ENCODE measurements at regions not wholly inside any gene's neighbourhood (a gene's known extent, or its start where the extent isn't known, plus 50 kb on each side); places are given as distances from the start of the nearest gene placed in this dataset.

DNA sequence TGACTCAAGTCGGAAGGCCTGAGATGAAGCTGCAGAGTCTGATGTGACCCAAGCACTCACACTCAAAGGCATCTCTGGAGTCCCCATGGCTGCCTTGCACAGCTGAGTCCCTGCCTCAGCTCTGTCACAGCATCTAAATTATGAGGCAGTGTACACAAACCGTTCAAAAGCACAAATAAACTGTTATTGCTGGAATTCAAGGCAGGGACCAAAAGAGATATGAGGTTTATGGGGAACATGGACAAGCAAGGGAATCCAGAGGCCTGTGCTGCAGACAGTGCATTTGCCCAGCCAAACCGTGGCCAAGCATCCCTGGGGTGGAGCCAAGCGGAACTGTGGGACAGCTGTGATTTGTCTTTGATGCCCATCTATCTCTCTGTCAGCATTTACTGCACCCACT lies 91.3 kb downstream of the RPS29 start:
- TF ChIP-seq ZNF214 (tag by site-specific recombination; IDR thresholded peaks at IDR 0.05; ENCODE audit: borderline replicate concordance) (no peak), ZNF274 (IDR thresholded peaks at IDR 0.05; ENCODE audit: low read length) (no peak), ZNF274 (tag by site-specific recombination; IDR thresholded peaks at IDR 0.05; ENCODE audit: borderline replicate concordance) (no peak), EGR2 (tag by site-specific recombination; IDR thresholded peaks at IDR 0.05; ENCODE audit: low read depth) (no peak), KLF9 (tag by site-specific recombination; IDR thresholded peaks at IDR 0.05; ENCODE audit: low read depth) (no peak), REPIN1 (tag by site-specific recombination; IDR thresholded peaks at IDR 0.05; ENCODE audit: low read depth) (no peak), YY1 (tag by site-specific recombination; IDR thresholded peaks at IDR 0.05) (no peak), HOXA7 (CRISPR knock-in tag; IDR thresholded peaks at IDR 0.05; ENCODE audit: borderline replicate concordance) (no peak), ZNF140 (tag by site-specific recombination; IDR thresholded peaks at IDR 0.05) (no peak), ZNF529 (tag by site-specific recombination; IDR thresholded peaks at IDR 0.05; ENCODE audit: insufficient replicate concordance) (no peak)
- TF ChIP-seq, protein P1, sequence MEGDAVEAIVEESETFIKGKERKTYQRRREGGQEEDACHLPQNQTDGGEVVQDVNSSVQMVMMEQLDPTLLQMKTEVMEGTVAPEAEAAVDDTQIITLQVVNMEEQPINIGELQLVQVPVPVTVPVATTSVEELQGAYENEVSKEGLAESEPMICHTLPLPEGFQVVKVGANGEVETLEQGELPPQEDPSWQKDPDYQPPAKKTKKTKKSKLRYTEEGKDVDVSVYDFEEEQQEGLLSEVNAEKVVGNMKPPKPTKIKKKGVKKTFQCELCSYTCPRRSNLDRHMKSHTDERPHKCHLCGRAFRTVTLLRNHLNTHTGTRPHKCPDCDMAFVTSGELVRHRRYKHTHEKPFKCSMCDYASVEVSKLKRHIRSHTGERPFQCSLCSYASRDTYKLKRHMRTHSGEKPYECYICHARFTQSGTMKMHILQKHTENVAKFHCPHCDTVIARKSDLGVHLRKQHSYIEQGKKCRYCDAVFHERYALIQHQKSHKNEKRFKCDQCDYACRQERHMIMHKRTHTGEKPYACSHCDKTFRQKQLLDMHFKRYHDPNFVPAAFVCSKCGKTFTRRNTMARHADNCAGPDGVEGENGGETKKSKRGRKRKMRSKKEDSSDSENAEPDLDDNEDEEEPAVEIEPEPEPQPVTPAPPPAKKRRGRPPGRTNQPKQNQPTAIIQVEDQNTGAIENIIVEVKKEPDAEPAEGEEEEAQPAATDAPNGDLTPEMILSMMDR (tag by site-specific recombination; IDR thresholded peaks at IDR 0.05): no peak
- TF ChIP-seq, protein P2, sequence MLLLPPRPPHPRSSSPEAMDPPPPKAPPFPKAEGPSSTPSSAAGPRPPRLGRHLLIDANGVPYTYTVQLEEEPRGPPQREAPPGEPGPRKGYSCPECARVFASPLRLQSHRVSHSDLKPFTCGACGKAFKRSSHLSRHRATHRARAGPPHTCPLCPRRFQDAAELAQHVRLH (tag by site-specific recombination; IDR thresholded peaks at IDR 0.05): no peak
